ENCODE measurements at regions not wholly inside any gene's neighbourhood (a gene's known extent, or its start where the extent isn't known, plus 50 kb on each side); places are given as distances from the start of the nearest gene placed in this dataset.

DNA sequence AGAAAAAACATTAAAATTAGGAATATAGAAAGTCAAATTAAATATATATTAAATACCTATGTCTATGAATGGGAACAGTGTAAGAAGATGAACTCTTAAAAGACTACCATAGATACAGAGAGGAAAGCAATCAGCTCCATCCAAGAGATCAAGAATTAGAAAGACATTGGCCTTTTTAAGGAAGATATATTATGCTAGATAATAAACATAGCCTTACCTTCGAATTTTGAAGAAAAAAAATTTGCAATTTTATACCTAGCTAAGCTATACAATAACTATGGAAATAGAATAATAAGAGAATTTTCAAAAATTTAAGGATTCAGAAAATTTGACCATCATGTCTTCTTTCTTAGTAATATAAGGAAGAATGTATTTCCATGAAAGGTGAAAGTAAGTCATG lies 74.7 kb upstream of the MYT1L start:
- Histone ChIP-seq H3K9ac (no peak overlapping the region), H3K36me3 (replicated peaks in 1 of 2; ENCODE audit: control insufficient read depth in 1 of 2, insufficient read depth in 2 of 2, low read length in 1 of 2) (no peaks in the 10 kb centered on the region), H3K9me3 (0 out of 2 replicates have a peak, but pooled peaks cover 5% of the 10 kb centered on the region), H3F3A (replicated peaks; ENCODE audit: insufficient read depth) (no peaks in the 10 kb centered on the region), H4K20me1 (ENCODE audit: insufficient read depth) (no peaks in the 10 kb centered on the region), H3K4me2 (no peak overlapping the region), H3K4me3 (ENCODE audit: low read depth in 2 of 2, low read length in 1 of 2) (no peak overlapping the region), H3K9me2 (no peaks in the 10 kb centered on the region), H3K27me3 (ENCODE audit: insufficient read depth) (no peaks in the 10 kb centered on the region), H3K27ac (ENCODE audit: low read depth in 2 of 2, low read length in 1 of 2) (no peak overlapping the region), H3K79me2 (ENCODE audit: insufficient read depth) (no peaks in the 10 kb centered on the region), H3K4me1 (ENCODE audit: control insufficient read depth in 1 of 2, insufficient read depth in 2 of 2, low read depth in 1 of 2, low read length in 1 of 2) (peaks cover 0 to 8% of the 10 kb centered on the region in 2 experiments; a peak in 2 of 4 replicates), H2AFZ (ENCODE audit: low read depth) (no peak overlapping the region)
- no peak for DNase-seq
- ChIA-PET POLR2A (no interaction called here), CTCF (interaction anchor here (0.7 to 2.7 kb wide), 4 partner anchors 10 to 54 kb away, joined by 3 to 7 read pairs (median 4); no protein-coding TSS in a partner anchor)
- TF ChIP-seq, protein P1, sequence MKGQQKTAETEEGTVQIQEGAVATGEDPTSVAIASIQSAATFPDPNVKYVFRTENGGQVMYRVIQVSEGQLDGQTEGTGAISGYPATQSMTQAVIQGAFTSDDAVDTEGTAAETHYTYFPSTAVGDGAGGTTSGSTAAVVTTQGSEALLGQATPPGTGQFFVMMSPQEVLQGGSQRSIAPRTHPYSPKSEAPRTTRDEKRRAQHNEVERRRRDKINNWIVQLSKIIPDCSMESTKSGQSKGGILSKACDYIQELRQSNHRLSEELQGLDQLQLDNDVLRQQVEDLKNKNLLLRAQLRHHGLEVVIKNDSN (IDR thresholded peaks at IDR 0.05; ENCODE audit: borderline replicate concordance, low read depth): no peak
- no peak for TF ChIP-seq FOXJ3 (CRISPR knock-in tag; IDR thresholded peaks at IDR 0.05)
- TF ChIP-seq FOXM1 (IDR thresholded peaks at IDR 0.05; ENCODE audit: low read depth): no peak
- no peak for TF ChIP-seq SMC3 (IDR thresholded peaks at IDR 0.05; ENCODE audit: low read depth, low read length)
- TF ChIP-seq, protein P2, sequence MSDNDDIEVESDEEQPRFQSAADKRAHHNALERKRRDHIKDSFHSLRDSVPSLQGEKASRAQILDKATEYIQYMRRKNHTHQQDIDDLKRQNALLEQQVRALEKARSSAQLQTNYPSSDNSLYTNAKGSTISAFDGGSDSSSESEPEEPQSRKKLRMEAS (IDR thresholded peaks at IDR 0.05; ENCODE audit: low read depth): no peak
- TF ChIP-seq EP300 (IDR thresholded peaks at IDR 0.05; ENCODE audit: borderline replicate concordance in 1 of 2, low read depth in 1 of 2, low read length in 1 of 2): no peak
- TF ChIP-seq ELF1 (IDR thresholded peaks at IDR 0.05): no peak
- no peak for TF ChIP-seq RAD21 (IDR thresholded peaks at IDR 0.05; ENCODE audit: low read length)
- TF ChIP-seq MXI1 (IDR thresholded peaks at IDR 0.05; ENCODE audit: low read depth, low read length): no peak
- TF ChIP-seq CHD2 (IDR thresholded peaks at IDR 0.05; ENCODE audit: low read length, partially characterized antibody): no peak
- no peak for TF ChIP-seq GATA2 (CRISPR knock-in tag; IDR thresholded peaks at IDR 0.05)
- TF ChIP-seq, protein P3, sequence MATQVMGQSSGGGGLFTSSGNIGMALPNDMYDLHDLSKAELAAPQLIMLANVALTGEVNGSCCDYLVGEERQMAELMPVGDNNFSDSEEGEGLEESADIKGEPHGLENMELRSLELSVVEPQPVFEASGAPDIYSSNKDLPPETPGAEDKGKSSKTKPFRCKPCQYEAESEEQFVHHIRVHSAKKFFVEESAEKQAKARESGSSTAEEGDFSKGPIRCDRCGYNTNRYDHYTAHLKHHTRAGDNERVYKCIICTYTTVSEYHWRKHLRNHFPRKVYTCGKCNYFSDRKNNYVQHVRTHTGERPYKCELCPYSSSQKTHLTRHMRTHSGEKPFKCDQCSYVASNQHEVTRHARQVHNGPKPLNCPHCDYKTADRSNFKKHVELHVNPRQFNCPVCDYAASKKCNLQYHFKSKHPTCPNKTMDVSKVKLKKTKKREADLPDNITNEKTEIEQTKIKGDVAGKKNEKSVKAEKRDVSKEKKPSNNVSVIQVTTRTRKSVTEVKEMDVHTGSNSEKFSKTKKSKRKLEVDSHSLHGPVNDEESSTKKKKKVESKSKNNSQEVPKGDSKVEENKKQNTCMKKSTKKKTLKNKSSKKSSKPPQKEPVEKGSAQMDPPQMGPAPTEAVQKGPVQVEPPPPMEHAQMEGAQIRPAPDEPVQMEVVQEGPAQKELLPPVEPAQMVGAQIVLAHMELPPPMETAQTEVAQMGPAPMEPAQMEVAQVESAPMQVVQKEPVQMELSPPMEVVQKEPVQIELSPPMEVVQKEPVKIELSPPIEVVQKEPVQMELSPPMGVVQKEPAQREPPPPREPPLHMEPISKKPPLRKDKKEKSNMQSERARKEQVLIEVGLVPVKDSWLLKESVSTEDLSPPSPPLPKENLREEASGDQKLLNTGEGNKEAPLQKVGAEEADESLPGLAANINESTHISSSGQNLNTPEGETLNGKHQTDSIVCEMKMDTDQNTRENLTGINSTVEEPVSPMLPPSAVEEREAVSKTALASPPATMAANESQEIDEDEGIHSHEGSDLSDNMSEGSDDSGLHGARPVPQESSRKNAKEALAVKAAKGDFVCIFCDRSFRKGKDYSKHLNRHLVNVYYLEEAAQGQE (IDR thresholded peaks at IDR 0.05; ENCODE audit: low read depth, low read length): no peak
- no peak for TF ChIP-seq POLR2AphosphoS5 (IDR thresholded peaks at IDR 0.05; ENCODE audit: low read depth, low read length)
- 3% methylated on average over 1 of the region's 1 CpG for WGBS (ENCODE audit: low lambda C conversion rate)
